GM19043 (cell line): ENCODE measurements at regions not wholly inside any gene's neighbourhood (a gene's known extent, or its start where the extent isn't known, plus 50 kb on each side); places are given as distances from the start of the nearest gene placed in this dataset.
"Not testable (repeated sequence)": the region's sequence is repeated elsewhere in the genome, so short reads cannot be mapped to it uniquely, and the experiment has no call there.

ENCODE experiments used
- ATAC-seq: cut with Tn5 transposase; IDR thresholded peaks from one replicate; pipeline ENCODE4 v1.9.1; 2021; ENCODE audit warnings: low read depth; ENCODE audit not compliant: unreplicated experiment

- no peak for ATAC-seq
Observed at GRCh38 chr4:109378511-109378910, 55.1 kb upstream of the SEC24B start.

- ATAC-seq, result no peak
Observed at GRCh38 chr4:109378076-109378475, 55.5 kb upstream of the SEC24B start.

DNA sequence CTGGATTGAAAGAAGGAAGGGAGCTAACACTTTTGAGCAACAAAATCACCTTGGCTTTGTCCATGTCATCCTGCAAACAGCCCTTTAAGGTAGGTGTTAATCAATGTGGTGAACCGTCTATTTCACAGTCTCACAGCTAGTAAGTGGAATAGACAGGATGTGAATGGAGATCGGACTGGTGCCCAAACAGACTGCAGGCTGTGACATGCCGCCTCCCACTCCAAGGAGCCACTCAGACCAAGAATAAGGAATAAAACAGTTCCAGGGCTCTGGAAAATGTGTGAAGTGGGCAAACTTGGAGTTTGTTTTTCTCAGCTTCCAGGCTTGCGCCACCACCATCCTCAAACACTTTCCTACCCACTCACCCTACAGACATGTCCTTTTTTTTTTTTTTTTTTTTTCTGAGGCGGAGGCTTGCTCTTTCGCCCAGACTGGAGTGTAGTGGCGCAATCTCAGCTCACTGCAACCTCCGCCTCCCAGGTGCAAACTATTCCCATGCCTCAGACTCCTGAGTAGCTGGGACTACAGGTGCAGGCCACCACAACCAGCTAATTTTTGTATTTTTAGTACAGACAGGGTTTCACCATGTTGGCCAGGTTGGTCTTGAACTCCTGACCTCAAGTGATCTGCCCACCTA is 57.7 kb upstream of the SEC24B start:
- no peak for ATAC-seq

DNA sequence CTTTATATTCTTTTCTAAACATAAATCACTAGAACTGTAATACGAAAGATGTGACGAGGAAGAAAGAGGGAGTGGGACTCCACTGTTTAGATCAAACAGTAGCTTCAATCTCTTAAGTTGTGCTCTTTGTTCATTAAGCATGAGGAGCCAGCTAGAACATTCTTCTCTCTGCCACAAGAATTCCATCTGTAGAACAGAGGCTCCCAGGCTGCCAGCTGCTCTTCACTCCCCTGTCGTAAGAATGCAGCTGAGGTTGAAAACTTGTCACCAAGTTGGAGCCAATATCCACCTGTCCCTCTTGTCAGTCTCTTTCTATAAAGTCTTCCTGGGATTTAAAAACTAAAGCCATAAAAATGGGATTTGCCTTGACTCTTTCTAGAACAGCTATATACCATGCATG is 65.0 kb upstream of the SEC24B start:
- ATAC-seq, result no peak

DNA sequence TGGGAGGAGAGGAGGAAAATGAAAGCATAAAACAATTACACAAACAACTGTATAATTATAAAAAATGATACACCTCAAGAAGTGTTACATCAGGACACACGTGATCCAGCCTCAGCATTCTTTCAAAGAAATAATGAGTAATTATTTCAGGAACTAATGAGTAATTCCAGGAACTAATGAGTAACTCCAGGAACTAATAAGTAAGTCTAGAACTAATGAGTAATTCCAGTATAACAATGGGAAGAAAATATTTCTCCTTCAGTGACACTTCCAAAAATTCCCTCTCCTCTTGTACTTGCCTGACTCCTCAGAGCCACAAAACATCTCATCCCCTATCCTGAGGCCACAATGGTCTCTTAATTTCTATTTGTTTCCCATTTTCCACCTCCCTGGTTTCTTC is 63.5 kb upstream of the COL25A1 start:
- ATAC-seq, result no peak

DNA sequence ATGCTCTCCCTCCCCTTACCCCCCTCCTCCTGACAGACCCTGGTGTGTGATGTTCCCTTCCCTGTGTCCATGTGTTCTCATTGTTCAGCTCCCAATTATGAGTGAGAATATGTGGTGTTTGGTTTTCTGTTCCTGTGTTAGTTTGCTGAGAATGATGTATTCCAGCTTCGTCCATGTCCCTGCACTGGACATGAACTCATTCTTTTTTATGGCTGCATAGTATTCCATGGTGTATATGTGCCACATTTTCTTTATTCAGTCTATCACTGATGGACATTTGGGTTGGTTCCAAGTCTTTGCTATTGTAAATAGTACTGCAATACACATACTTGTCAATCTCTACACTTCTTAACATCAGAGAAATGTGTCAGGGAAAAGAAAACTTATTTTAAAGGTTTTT is 62.8 kb upstream of the COL25A1 start:
- ATAC-seq, result not testable (repeated sequence)

DNA sequence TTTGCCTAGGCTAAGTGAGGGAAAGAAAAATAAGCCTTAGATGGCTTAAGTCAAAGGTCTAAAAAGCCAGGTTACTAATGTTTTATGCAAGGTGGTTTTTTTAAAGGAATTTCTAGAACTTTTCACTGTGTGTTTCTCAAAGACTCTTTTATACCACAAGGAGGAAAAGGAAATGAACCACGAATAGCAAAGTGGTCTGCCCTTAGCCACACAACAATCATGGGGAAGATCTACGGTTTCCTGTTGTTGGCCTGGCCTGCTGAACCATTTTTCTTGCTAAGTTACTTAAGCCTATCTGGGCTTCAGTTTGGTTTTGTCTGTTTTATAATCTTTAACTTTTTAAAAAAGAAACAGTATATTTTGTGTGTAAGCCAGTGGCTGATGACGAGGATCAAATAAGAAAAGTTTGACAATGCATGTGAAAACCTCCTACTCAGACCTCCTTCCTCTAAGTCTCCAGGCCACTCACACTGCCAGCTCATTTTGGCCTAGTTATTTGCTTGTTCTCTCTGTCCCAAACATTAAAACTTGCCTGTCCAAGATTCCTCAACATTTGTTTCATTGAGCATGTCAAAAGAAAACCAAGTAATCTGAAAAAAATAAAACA is 56.7 kb upstream of the COL25A1 start:
- ATAC-seq, result peak; percentile 77

DNA sequence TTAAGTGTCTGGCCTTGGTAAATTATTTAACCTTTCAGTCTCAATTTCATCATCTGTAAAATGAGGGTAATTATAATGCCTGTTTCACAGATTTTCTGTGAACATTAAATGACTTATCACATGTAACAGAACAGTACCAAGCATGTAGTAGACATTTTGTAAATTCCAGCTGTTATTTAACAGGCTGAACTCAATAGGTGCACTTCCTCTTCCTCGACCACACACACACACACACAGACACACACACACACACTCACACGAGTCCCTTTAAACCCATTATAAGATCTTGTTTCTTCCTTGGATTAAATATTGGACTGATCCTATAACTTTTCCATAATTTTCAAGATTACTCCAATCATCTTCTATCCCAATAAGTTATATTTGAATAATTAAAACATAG is 53.4 kb upstream of the COL25A1 start:
- no peak for ATAC-seq

GRCh38 chr4:109352941-109353340 is 50.5 kb upstream of the COL25A1 start:
- no peak for ATAC-seq
